RWPE2 (cell line): ENCODE measurements at regions not wholly inside any gene's neighbourhood (a gene's known extent, or its start where the extent isn't known, plus 50 kb on each side); places are given as distances from the start of the nearest gene placed in this dataset.

ENCODE experiments used
- ATAC-seq: fragments of 200-7000 bp; cut with Tn5 transposase; 3 replicates; pipeline ENCODE4 v1.9.1; 2021; ENCODE audit warnings: low read depth
- DNase-seq: peaks from one replicate; pipeline ENCODE4 v3.0.0-alpha.2; 2020; ENCODE audit warnings: low spot score
- H3K27ac ChIP-seq: fragments of 450-650 bp; 2 replicates; pipeline ENCODE4 v1.5.1; 2017; ENCODE audit warnings: mild to moderate bottlenecking; ENCODE audit not compliant: poor library complexity, severe bottlenecking
- H3K27me3 ChIP-seq: fragments of 250-450 bp; sonication (Bioruptor Pico); 2 replicates; pipeline ENCODE4 v1.5.1; 2021; ENCODE audit warnings: mild to moderate bottlenecking, moderate library complexity; ENCODE audit not compliant: insufficient read depth, poor library complexity, severe bottlenecking
- H3K36me3 ChIP-seq: fragments of 250-450 bp; sonication (Bioruptor Pico); 2 replicates; pipeline ENCODE4 v1.5.1; 2020; ENCODE audit warnings: low read depth, mild to moderate bottlenecking, moderate library complexity
- H3K4me1 ChIP-seq: fragments of 250-450 bp; sonication (Bioruptor Pico); 2 replicates; pipeline ENCODE4 v1.5.1; 2021; ENCODE audit warnings: mild to moderate bottlenecking, moderate library complexity; ENCODE audit not compliant: insufficient read depth, poor library complexity, severe bottlenecking
- H3K4me3 ChIP-seq: fragments of 250-450 bp; sonication (Bioruptor Pico); 2 replicates; pipeline ENCODE4 v1.5.1; 2021; ENCODE audit warnings: mild to moderate bottlenecking, moderate library complexity; ENCODE audit not compliant: severe bottlenecking
- H3K9me3 ChIP-seq: fragments of 250-450 bp; sonication (Bioruptor Pico); 2 replicates; pipeline ENCODE4 v1.5.1; 2021; ENCODE audit warnings: mild to moderate bottlenecking, moderate library complexity; ENCODE audit not compliant: severe bottlenecking
- CTCF ChIP-seq: fragments of 450-650 bp; IDR thresholded peaks from one replicate; pipeline ENCODE4 v1.5.1; 2017; ENCODE audit warnings: mild to moderate bottlenecking, moderate library complexity; ENCODE audit not compliant: poor library complexity, severe bottlenecking

- no peak for ATAC-seq
- Histone ChIP-seq H3K4me3 (no peak overlapping the region), H3K4me1 (peaks cover 3% of the 10 kb centered on the region), H3K27ac (no peak overlapping the region), H3K27me3 (no peaks in the 10 kb centered on the region), H3K36me3 (no peaks in the 10 kb centered on the region), H3K9me3 (no peaks in the 10 kb centered on the region)
- DNase-seq = no peak
- TF ChIP-seq CTCF = no peak
Measured at GRCh38 chr4:30901461-30902451, 181.6 kb downstream of the PCDH7 start.

GRCh38 chr4:30903502-30904214 is 183.5 kb downstream of the PCDH7 start:
- Histone ChIP-seq H3K27me3 (no peaks in the 10 kb centered on the region), H3K4me3 (no peak overlapping the region), H3K36me3 (no peaks in the 10 kb centered on the region), H3K4me1 (peaks cover 3% of the 10 kb centered on the region), H3K9me3 (no peaks in the 10 kb centered on the region), H3K27ac (no peak overlapping the region)
- DNase-seq = no peak
- ATAC-seq = no peak
- no peak for TF ChIP-seq CTCF

- TF ChIP-seq CTCF = no peak
- Histone ChIP-seq H3K4me3 (no peak overlapping the region), H3K4me1 (peaks cover 3% of the 10 kb centered on the region), H3K27ac (no peak overlapping the region), H3K9me3 (no peaks in the 10 kb centered on the region), H3K27me3 (no peaks in the 10 kb centered on the region), H3K36me3 (no peaks in the 10 kb centered on the region)
- DNase-seq (no peak), ATAC-seq (no peak)
Measured at GRCh38 chr4:30904215-30904555, 184.0 kb downstream of the PCDH7 start.

GRCh38 chr4:30904588-30904987 is 184.4 kb downstream of the PCDH7 start:
- Histone ChIP-seq H3K4me3 (no peak overlapping the region), H3K27ac (no peak overlapping the region), H3K27me3 (no peaks in the 10 kb centered on the region), H3K36me3 (no peaks in the 10 kb centered on the region), H3K9me3 (no peaks in the 10 kb centered on the region), H3K4me1 (peaks cover 3% of the 10 kb centered on the region)
- DNase-seq = no peak
- no peak for TF ChIP-seq CTCF
- no peak for ATAC-seq
